AG04450 (cell line): ENCODE measurements at regions not wholly inside any gene's neighbourhood (a gene's known extent, or its start where the extent isn't known, plus 50 kb on each side); places are given as distances from the start of the nearest gene placed in this dataset.

Source experiments
- CTCF ChIA-PET: fragments of 300-600, 350-600 bp; formaldehyde crosslinking; extraction: SDS; loops from one replicate; lab custom pipeline; 2022; ENCODE audit warnings: antibody characterized with exemption, inconsistent platforms; lab: Charles Lee
- POLR2A ChIA-PET: fragments of 350-600 bp; formaldehyde crosslinking; extraction: SDS; loops from one replicate; lab custom pipeline; 2021; ENCODE audit warnings: antibody characterized with exemption, inconsistent platforms; lab: Yijun Ruan, JAX
- DNase-seq: peaks from one replicate; pipeline ENCODE4 v3.0.0-alpha.2; 2011; ENCODE audit warnings: low read depth, low spot score
- H3K27ac ChIP-seq: one replicate; pipeline ENCODE4 v1.5.1; 2012; ENCODE audit warnings: low read depth, low read length, control low read depth
- H3K27me3 ChIP-seq: one replicate; pipeline ENCODE4 v1.6.0; 2012; ENCODE audit warnings: low read length; ENCODE audit not compliant: control insufficient read depth, insufficient read depth
- H3K4me3 ChIP-seq: 2 replicates; pipeline ENCODE4 v1.5.1; 2011; ENCODE audit warnings: mild to moderate bottlenecking, low read depth, low read length, control low read depth
- H3K9me3 ChIP-seq: 2 replicates; pipeline ENCODE4 v1.5.1; 2012; ENCODE audit warnings: low read length; ENCODE audit not compliant: control insufficient read depth, insufficient read depth
- TF ChIP-seq, protein P1 (sequence below): IDR thresholded peaks from 2 replicates; pipeline ENCODE4 v1.5.1; 2011; ENCODE audit warnings: low read depth, low read length, control low read depth, inconsistent platforms

DNA sequence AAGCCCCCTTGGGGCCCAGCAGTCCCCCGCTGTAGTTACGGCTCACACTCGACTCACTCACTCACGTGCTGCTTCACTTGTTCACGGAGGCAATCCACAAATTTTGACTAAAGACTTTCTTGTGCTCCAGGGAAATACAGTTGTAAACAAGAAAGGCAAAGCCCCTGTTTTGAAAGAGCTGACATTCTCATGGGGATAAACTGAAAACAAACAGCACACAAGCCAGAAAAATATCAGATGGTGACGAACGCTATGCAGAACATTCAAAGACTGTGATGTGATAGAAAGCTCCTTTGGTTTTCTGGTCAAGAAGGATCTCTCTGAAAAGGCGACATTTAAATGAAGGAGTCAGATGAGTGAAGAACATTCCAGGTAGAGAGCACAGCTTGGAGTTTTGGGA lies 385.3 kb upstream of the SMIM21 start:
- Histone ChIP-seq H3K4me3 (no peak overlapping the region), H3K9me3 (no peaks in the 10 kb centered on the region), H3K27ac (no peak overlapping the region), H3K27me3 (peaks cover 3% of the 10 kb centered on the region)
- ChIA-PET POLR2A (no interaction called here), CTCF (no interaction called here)
- TF ChIP-seq, protein P1, sequence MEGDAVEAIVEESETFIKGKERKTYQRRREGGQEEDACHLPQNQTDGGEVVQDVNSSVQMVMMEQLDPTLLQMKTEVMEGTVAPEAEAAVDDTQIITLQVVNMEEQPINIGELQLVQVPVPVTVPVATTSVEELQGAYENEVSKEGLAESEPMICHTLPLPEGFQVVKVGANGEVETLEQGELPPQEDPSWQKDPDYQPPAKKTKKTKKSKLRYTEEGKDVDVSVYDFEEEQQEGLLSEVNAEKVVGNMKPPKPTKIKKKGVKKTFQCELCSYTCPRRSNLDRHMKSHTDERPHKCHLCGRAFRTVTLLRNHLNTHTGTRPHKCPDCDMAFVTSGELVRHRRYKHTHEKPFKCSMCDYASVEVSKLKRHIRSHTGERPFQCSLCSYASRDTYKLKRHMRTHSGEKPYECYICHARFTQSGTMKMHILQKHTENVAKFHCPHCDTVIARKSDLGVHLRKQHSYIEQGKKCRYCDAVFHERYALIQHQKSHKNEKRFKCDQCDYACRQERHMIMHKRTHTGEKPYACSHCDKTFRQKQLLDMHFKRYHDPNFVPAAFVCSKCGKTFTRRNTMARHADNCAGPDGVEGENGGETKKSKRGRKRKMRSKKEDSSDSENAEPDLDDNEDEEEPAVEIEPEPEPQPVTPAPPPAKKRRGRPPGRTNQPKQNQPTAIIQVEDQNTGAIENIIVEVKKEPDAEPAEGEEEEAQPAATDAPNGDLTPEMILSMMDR = no peak
- no peak for DNase-seq

DNA sequence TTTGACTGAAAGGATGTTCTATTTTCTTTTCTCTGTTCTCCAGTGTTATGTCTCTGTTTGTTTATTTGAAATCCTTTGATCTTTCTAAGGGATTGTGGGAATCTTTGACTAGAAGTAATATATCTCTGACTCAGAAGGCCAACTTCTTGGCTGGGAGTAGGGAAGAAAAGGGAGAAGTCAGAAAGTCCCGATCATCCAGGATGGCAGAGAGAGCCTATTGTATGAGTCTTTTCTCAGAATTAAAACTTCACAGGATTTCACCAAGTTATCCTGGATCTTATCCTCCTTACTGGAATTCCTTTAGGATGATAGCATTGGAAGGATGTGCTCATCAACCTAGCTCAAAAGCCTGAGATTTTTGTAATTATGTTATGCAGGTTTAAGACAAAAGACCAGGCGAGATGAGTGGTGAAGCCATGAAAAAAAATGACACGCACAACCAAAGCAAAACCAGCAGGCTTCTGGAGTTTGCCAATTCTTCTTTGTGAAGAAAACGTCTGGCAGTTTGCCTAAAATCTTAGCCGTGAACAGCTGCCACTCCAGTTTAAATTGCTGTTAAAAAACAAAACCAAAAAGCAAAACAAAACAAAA lies 383.6 kb upstream of the SMIM21 start:
- Histone ChIP-seq H3K9me3 (no peaks in the 10 kb centered on the region), H3K4me3 (no peak overlapping the region), H3K27me3 (peaks cover 3% of the 10 kb centered on the region), H3K27ac (no peak overlapping the region)
- CTCF ChIA-PET = interaction anchor here (0.6 kb wide), 1 partner anchor 199 kb away, joined by 5 read pairs; no protein-coding TSS in a partner anchor
- POLR2A ChIA-PET = no interaction called here
- DNase-seq = no peak
- TF ChIP-seq, protein P1 = no peak

DNA sequence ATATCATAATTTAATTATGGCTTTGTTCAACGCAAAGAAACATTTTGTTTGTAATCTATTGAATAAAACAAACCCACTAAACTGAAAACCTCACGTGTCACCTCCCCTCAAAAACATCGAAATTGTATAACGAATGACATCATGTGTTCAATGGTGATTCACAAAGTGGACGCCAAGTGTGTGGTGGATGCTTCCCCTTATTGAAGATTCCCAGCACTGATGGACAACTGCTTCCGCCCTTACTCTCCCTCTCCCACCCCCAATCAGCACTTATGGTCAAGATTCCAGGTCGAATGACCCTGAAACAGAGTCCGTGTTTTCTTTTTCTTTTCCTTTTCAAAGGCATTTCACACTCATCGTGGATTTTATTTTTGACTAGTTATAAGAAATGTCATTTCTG lies 383.0 kb upstream of the SMIM21 start:
- DNase-seq = no peak
- Histone ChIP-seq H3K9me3 (no peaks in the 10 kb centered on the region), H3K27ac (no peak overlapping the region), H3K4me3 (no peak overlapping the region), H3K27me3 (peaks cover 3% of the 10 kb centered on the region)
- ChIA-PET CTCF (interaction anchor here (0.6 kb wide), 1 partner anchor 198 kb away, joined by 5 read pairs; no protein-coding TSS in a partner anchor), POLR2A (interaction anchor here (0.5 kb wide), 1 partner anchor 607 kb away, joined by 3 read pairs; no protein-coding TSS in a partner anchor)
- TF ChIP-seq, protein P1 = no peak

DNA sequence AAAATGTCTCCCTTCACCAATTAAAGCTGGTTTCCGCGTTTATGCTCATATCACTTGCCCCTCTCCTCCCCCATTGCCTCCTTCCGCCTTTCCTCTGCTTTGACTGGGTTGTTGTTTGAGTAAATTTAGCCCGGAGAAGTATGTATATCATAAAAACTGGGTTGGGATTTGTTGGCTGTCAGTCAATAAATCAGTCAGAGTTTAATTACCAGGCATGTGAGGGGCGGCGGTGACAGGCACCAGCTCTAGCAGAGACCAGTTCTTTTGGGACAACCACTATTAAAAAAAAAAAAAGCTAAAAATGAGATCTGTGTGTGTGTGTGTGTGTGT lies 382.4 kb upstream of the SMIM21 start:
- TF ChIP-seq, protein P1 = no peak
- peaks cover 3% of the 10 kb centered on the region for H3K27me3 ChIP-seq
- no peak overlapping the region for H3K4me3 ChIP-seq
- DNase-seq = no peak
- CTCF ChIA-PET = no interaction called here
- H3K27ac ChIP-seq = no peak overlapping the region
- POLR2A ChIA-PET = interaction anchor here (0.5 kb wide), 1 partner anchor 607 kb away, joined by 3 read pairs; no protein-coding TSS in a partner anchor
- H3K9me3 ChIP-seq = no peaks in the 10 kb centered on the region

DNA sequence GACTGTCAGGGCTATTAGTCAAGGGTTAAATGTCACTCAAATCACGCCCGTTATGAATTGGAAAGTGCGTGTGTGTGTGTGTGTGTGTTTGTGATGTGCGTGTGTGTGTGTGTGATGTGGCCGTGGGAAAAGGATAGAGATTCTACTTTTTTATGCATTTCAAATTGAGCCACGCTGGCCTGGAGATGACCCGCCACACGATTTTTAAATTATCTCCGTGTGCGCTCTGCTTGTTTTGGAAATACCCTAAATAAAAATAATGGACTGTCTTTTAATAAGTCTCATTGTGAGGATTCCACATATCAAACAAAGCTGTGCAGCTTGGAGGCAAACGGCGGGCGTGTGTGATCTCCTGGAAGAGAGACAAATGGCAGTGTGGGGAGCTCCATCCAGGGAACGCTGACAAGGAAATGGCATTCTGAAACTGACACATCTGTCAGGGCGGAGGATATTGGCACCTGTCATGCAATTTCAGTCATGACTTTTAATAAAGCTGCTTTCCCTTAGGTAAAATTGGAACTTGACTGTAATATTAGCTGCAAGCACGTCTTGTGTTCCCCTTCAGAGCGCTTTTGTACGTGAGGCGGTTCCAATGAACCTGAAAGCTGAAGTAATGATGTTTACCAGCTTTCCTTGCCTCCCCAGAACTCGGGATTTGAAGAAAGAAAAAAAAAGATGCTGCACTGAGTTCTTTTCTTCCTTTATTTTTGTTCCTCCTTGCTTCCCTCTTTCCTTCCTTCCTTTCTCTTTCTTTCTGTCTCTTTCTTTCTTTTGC lies 381.8 kb upstream of the SMIM21 start:
- H3K27me3 ChIP-seq = peaks cover 3% of the 10 kb centered on the region
- POLR2A ChIA-PET = no interaction called here
- H3K27ac ChIP-seq = no peak overlapping the region
- CTCF ChIA-PET = no interaction called here
- no peak overlapping the region for H3K4me3 ChIP-seq
- no peaks in the 10 kb centered on the region for H3K9me3 ChIP-seq
- TF ChIP-seq, protein P1 = no peak
- no peak for DNase-seq
